ENCODE measurements at regions not wholly inside any gene's neighbourhood (a gene's known extent, or its start where the extent isn't known, plus 50 kb on each side); places are given as distances from the start of the nearest gene placed in this dataset.

- Histone ChIP-seq H3K4me3 (ENCODE audit: low read depth, low read length, poor library complexity, severe bottlenecking) (no peak overlapping the region), H3K36me3 (ENCODE audit: insufficient read depth, low read length, poor library complexity, severe bottlenecking) (no peaks in the 10 kb centered on the region), H3K4me1 (ENCODE audit: insufficient read depth, low read length, poor library complexity, severe bottlenecking) (peaks cover 5% of the 10 kb centered on the region), H3K9me3 (ENCODE audit: low read depth, low read length, poor library complexity, severe bottlenecking) (no peaks in the 10 kb centered on the region), H3K27ac (ENCODE audit: low read depth, low read length, poor library complexity, severe bottlenecking) (no peak overlapping the region), H3K27me3 (replicated peaks; ENCODE audit: insufficient read depth, low read depth, low read length, poor library complexity) (no peaks in the 10 kb centered on the region)
- no peak for TF ChIP-seq EZH2 (IDR thresholded peaks at IDR 0.05; ENCODE audit: borderline replicate concordance, low read depth, low read length, poor library complexity, severe bottlenecking)
- POLR2A ChIA-PET (ENCODE audit: low non-redundant PET): no interaction called here
- CTCF ChIA-PET: no interaction called here
- intact Hi-C loops (cut with micrococcal nuclease; ENCODE audit: unreplicated experiment): no loop called here
- BruUV-seq (replicated peaks): no TSS peak
- DNase-seq (ENCODE audit: low spot score): no peak
Observed at GRCh38 chr21:29405503-29406122, 106.9 kb downstream of the BACH1 start.

GRCh38 chr21:29406385-29406784, 107.7 kb downstream of the BACH1 start:
- Histone ChIP-seq H3K27ac (ENCODE audit: low read depth, low read length, poor library complexity, severe bottlenecking) (no peak overlapping the region), H3K27me3 (replicated peaks; ENCODE audit: insufficient read depth, low read depth, low read length, poor library complexity) (no peaks in the 10 kb centered on the region), H3K36me3 (ENCODE audit: insufficient read depth, low read length, poor library complexity, severe bottlenecking) (no peaks in the 10 kb centered on the region), H3K4me1 (ENCODE audit: insufficient read depth, low read length, poor library complexity, severe bottlenecking) (peaks cover 5% of the 10 kb centered on the region), H3K4me3 (ENCODE audit: low read depth, low read length, poor library complexity, severe bottlenecking) (no peak overlapping the region), H3K9me3 (ENCODE audit: low read depth, low read length, poor library complexity, severe bottlenecking) (no peaks in the 10 kb centered on the region)
- ChIA-PET CTCF (no interaction called here), POLR2A (ENCODE audit: low non-redundant PET) (interaction anchor here (0.6 kb wide), 1 partner anchor 151 kb away, joined by 3 read pairs; no protein-coding TSS in a partner anchor)
- no peak for TF ChIP-seq EZH2 (IDR thresholded peaks at IDR 0.05; ENCODE audit: borderline replicate concordance, low read depth, low read length, poor library complexity, severe bottlenecking)
- no peak for TF ChIP-seq CTCF (conservative IDR thresholded peaks at IDR 0.05; ENCODE audit: low read depth, low read length)
- BruUV-seq (replicated peaks): no TSS peak
- intact Hi-C loops (cut with micrococcal nuclease; ENCODE audit: unreplicated experiment): no loop called here
- DNase-seq (ENCODE audit: low spot score): no peak

- ChIA-PET CTCF (no interaction called here), POLR2A (ENCODE audit: low non-redundant PET) (no interaction called here)
- peaks cover 5% of the 10 kb centered on the region for H3K4me1 ChIP-seq (ENCODE audit: insufficient read depth, low read length, poor library complexity, severe bottlenecking)
- intact Hi-C loops (cut with micrococcal nuclease; ENCODE audit: unreplicated experiment): no loop called here
- no peaks in the 10 kb centered on the region for H3K36me3 ChIP-seq (ENCODE audit: insufficient read depth, low read length, poor library complexity, severe bottlenecking)
- no TSS peak for BruUV-seq (replicated peaks)
- H3K27me3 ChIP-seq (replicated peaks; ENCODE audit: insufficient read depth, low read depth, low read length, poor library complexity): no peaks in the 10 kb centered on the region
- H3K4me3 ChIP-seq (ENCODE audit: low read depth, low read length, poor library complexity, severe bottlenecking): no peak overlapping the region
- TF ChIP-seq EZH2 (IDR thresholded peaks at IDR 0.05; ENCODE audit: borderline replicate concordance, low read depth, low read length, poor library complexity, severe bottlenecking) (no peak), CTCF (conservative IDR thresholded peaks at IDR 0.05; ENCODE audit: low read depth, low read length) (no peak)
- no peaks in the 10 kb centered on the region for H3K9me3 ChIP-seq (ENCODE audit: low read depth, low read length, poor library complexity, severe bottlenecking)
- DNase-seq (ENCODE audit: low spot score): no peak
- H3K27ac ChIP-seq (ENCODE audit: low read depth, low read length, poor library complexity, severe bottlenecking): no peak overlapping the region
Observed at GRCh38 chr21:29407571-29407970, 108.8 kb downstream of the BACH1 start.

- ChIA-PET CTCF (no interaction called here), POLR2A (ENCODE audit: low non-redundant PET) (no interaction called here)
- Histone ChIP-seq H3K27me3 (replicated peaks; ENCODE audit: insufficient read depth, low read depth, low read length, poor library complexity) (no peaks in the 10 kb centered on the region), H3K36me3 (ENCODE audit: insufficient read depth, low read length, poor library complexity, severe bottlenecking) (no peaks in the 10 kb centered on the region), H3K9me3 (ENCODE audit: low read depth, low read length, poor library complexity, severe bottlenecking) (no peaks in the 10 kb centered on the region), H3K27ac (ENCODE audit: low read depth, low read length, poor library complexity, severe bottlenecking) (no peak overlapping the region), H3K4me1 (ENCODE audit: insufficient read depth, low read length, poor library complexity, severe bottlenecking) (peaks cover 5% of the 10 kb centered on the region), H3K4me3 (ENCODE audit: low read depth, low read length, poor library complexity, severe bottlenecking) (no peak overlapping the region)
- intact Hi-C loops (cut with micrococcal nuclease; ENCODE audit: unreplicated experiment): no loop called here
- no peak for DNase-seq (ENCODE audit: low spot score)
- no TSS peak for BruUV-seq (replicated peaks)
- TF ChIP-seq CTCF (conservative IDR thresholded peaks at IDR 0.05; ENCODE audit: low read depth, low read length) (no peak), EZH2 (IDR thresholded peaks at IDR 0.05; ENCODE audit: borderline replicate concordance, low read depth, low read length, poor library complexity, severe bottlenecking) (no peak)
Observed at GRCh38 chr21:29413683-29414082, 115.0 kb downstream of the BACH1 start.

Data from A673 (cell line).